ENCODE measurements at regions not wholly inside any gene's neighbourhood (a gene's known extent, or its start where the extent isn't known, plus 50 kb on each side); places are given as distances from the start of the nearest gene placed in this dataset.

GRCh38 chr6:150312395-150312794 lies 56.4 kb upstream of the IYD start:
- TF ChIP-seq CTCF (conservative IDR thresholded peaks at IDR 0.05; ENCODE audit: low read length), result no peak
- TF ChIP-seq EZH2phosphoT487 (IDR thresholded peaks at IDR 0.05; ENCODE audit: borderline replicate concordance, low read depth, low read length), result no peak
